ENCODE measurements at regions not wholly inside any gene's neighbourhood (a gene's known extent, or its start where the extent isn't known, plus 50 kb on each side); places are given as distances from the start of the nearest gene placed in this dataset.

DNA sequence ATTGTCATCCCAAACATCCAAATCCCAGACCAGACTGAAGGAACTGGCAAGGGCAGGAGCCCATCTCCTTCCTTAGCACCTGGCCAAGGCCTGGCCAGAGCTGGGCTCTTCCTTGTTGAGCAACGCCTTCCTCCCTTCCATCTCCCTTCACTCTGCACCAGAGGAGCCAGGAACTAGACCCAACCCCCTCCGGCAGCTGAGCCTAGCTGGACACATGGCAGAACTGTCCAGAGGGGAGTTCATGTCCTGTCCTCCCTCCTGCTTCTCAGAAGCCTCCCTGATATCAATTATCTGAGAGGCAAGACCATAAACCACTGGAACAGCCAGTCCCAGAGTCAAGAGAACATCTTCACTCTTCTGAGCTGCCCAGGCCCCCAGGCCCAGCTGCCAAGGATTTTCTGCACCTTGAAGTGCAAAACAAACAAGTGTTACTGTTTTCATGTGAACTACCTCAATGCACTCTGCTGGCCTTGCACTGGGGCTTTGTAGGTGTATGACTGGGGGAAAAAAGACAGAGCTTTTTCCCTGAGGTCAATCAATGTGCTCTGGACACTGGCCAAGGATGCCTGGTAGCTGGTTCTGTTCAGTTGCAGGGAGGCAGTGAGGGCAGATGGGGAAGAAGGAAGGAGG lies 104.5 kb upstream of the KCNK12 start:
- peaks cover 0 to 1% (median 0%) of the 10 kb centered on the region in 3 donors for H3K4me1 Mint-ChIP-seq
- no peaks in the 10 kb centered on the region for H3K36me3 Mint-ChIP-seq
- H3K27me3 Mint-ChIP-seq = no peaks in the 10 kb centered on the region
- H3K27ac Mint-ChIP-seq = no peak overlapping the region
- no peaks in the 10 kb centered on the region for H3K9me3 Mint-ChIP-seq
- no peak overlapping the region for H3K4me3 Mint-ChIP-seq

DNA sequence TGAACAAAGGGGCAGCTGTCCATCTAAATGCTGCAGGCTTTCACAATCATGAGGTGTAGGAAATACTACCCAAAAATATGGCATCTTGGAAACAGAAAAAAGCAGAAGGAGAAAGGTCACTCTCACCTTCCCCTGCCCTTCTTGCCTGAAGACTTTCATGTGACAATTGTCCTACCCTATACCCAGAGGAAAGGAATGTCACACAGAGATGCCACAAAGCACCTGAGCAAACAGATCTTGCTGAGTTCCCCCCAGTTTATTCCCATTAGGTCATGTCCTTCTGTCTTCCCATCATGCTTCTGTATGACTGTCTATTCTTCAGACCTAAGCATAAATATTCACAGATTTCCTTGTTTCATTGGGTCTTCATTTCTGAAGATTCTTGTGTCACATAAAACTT lies 95.5 kb upstream of the KCNK12 start:
- H3K4me1 Mint-ChIP-seq = peaks cover 10 to 17% (median 11%) of the 10 kb centered on the region in 3 donors
- H3K27ac Mint-ChIP-seq = no peak overlapping the region
- no peak overlapping the region for H3K4me3 Mint-ChIP-seq
- no peaks in the 10 kb centered on the region for H3K27me3 Mint-ChIP-seq
- no peaks in the 10 kb centered on the region for H3K9me3 Mint-ChIP-seq
- H3K36me3 Mint-ChIP-seq = no peaks in the 10 kb centered on the region

DNA sequence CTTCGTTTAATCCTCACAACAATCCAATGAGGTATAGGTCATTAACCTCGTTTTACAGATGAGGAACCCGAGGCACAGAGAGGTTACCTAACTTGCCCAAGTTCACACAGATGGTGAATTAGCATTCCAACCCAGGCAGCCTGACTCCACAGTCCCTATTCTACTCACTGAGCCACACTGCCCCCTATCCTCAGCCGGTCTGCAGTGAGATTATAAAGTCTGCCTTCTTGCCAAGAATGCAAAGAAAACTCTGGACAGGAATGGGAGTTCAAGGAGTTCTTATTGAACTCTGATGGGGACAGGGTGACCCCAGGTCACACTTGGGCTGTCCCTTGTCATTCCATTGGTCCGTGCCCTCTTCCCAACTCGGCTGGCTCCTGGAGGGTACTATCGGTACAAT lies 94.0 kb upstream of the KCNK12 start:
- no peaks in the 10 kb centered on the region for H3K9me3 Mint-ChIP-seq
- H3K4me1 Mint-ChIP-seq = peaks cover 15 to 22% (median 16%) of the 10 kb centered on the region in 3 donors
- H3K4me3 Mint-ChIP-seq = no peak overlapping the region
- no peak overlapping the region for H3K27ac Mint-ChIP-seq
- H3K27me3 Mint-ChIP-seq = no peaks in the 10 kb centered on the region
- no peaks in the 10 kb centered on the region for H3K36me3 Mint-ChIP-seq

DNA sequence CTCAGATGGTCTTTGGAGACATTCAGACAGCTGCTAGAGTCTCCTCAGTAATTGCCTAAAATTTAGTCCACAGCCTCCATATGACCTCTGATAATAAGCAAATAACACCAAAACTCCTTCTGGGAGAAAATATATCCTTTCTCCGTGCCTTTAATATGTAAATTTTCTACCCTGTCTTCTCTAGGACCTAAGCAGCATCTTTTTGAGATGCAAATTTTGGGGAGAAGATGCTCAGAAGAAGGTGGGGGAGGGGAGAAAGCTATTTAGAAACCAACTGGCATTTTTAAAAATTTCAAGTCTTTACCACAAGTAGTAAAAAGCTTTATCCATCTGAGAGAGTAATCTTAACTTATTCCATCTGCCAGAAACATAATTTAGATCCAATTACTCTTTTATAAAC lies 91.8 kb upstream of the KCNK12 start:
- Mint-ChIP-seq H3K27me3 (no peaks in the 10 kb centered on the region), H3K4me1 (peaks cover 32 to 36% (median 32%) of the 10 kb centered on the region in 3 donors), H3K27ac (peak overlapping the region in 1 of 3 donors; percentile 67), H3K4me3 (peak overlapping the region in 1 of 4 donors; percentile 51), H3K9me3 (no peaks in the 10 kb centered on the region), H3K36me3 (no peaks in the 10 kb centered on the region)

DNA sequence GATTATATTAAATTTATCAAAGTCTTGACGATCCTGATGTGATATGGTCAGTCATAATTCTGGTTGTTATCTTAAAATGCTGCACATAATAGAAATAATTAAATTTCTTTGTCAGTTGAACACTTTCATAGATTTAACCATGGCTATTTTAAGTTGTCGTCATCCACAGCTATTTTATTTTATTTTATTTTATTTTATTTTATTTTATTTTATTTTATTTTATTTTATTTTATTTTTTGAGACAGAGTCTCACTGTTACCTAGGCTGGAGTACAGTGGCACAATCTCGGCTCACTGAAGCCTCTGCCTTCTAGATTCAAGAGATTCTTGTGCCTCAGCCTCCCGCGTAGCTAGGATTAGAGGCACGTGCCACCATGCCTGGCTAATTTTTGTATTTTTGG lies 90.5 kb upstream of the KCNK12 start:
- H3K4me3 Mint-ChIP-seq = no peak overlapping the region
- H3K9me3 Mint-ChIP-seq = no peaks in the 10 kb centered on the region
- peaks cover 39 to 43% (median 40%) of the 10 kb centered on the region in 3 donors for H3K4me1 Mint-ChIP-seq
- H3K27me3 Mint-ChIP-seq = no peaks in the 10 kb centered on the region
- no peak overlapping the region for H3K27ac Mint-ChIP-seq
- no peaks in the 10 kb centered on the region for H3K36me3 Mint-ChIP-seq

DNA sequence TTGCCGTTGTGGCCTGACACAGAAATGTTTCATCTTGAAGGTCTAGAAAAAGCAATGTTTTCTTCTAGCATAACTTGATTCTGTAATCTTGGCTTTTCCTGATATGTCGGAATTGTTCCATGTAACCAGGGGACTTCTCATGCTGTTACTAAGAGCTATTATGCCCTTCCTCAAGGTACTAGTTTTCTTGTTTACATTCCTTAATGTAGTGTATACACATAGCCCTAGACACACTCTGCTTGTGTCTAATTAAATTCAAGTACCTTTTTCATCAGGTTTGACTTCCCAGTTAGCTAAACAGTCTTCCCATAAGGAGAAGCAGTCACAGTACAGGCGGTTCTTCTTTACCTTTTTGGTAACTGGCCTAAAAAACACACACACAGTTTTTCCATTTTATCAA lies 89.4 kb upstream of the KCNK12 start:
- Mint-ChIP-seq H3K27ac (no peak overlapping the region), H3K4me1 (peaks cover 48 to 53% (median 50%) of the 10 kb centered on the region in 3 donors), H3K4me3 (no peak overlapping the region), H3K36me3 (no peaks in the 10 kb centered on the region), H3K27me3 (no peaks in the 10 kb centered on the region), H3K9me3 (no peaks in the 10 kb centered on the region)

DNA sequence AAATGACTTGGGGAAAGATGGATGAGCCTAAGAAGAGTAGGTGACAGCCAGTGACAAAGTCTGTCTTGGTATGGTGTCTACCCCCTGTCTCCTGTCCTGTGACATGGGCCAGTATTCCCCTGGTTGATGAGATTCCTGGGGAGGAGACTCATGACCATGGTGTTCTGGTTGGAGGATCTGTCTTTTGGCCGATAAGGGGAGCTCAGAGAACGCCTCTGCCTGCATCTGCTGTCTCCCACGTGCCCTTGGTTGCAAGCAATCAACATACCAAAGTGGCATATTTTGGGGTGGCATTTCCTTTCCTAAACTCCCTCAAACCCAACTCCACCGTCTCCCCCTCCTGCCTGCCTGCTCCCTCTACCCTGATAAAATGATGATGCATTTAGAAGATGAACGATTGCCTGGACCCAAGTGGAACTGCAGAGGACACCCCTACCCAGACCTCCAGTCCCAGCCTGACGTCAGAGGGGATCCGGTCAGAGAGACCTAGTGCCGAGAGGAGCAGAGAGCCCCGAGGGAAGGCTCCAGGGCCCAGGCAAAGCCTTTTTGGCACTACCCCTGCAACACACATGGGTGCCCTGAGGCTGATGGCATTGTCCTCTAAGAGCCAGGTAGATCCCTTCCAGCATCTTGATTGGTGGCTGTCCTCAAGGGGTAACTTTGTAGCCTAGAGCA lies 88.0 kb upstream of the KCNK12 start:
- no peaks in the 10 kb centered on the region for H3K27me3 Mint-ChIP-seq
- no peaks in the 10 kb centered on the region for H3K9me3 Mint-ChIP-seq
- peak overlapping the region in 2 of 4 donors; percentile 56 to 63 for H3K4me3 Mint-ChIP-seq
- peaks cover 62 to 63% (median 62%) of the 10 kb centered on the region in 3 donors for H3K4me1 Mint-ChIP-seq
- peak overlapping the region in 2 of 3 donors; percentile 20 to 44 for H3K27ac Mint-ChIP-seq
- no peaks in the 10 kb centered on the region for H3K36me3 Mint-ChIP-seq

DNA sequence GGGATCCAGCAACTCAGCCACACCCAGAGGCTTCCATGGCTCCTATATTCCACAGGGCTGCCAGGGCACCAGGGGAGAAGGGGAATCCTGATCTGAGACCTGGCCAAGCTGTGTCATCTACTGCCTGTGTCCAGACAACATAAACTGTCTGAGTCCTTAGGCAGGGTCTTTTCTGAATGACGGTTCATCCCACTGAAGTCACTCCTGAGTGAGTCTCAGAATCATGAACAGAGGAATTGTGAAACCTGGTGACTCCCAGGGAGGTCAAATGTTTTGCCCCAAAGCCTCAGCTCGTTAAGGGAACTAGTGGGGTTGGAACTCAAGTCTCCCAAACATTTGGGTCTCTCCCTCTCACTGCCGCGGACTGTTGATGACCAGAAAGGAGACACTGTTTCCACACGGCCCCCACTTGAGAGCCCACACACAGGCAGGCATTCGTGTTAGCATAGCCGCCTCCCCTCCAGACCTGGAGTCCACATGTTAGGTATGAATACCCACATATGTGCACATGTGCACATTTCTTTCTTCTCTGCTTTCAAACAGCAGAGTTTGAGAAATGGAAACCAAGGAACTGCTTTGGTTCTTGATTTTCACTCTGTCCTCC lies 87.2 kb upstream of the KCNK12 start:
- Mint-ChIP-seq H3K4me3 (peak overlapping the region in 2 of 4 donors; percentile 45 to 63), H3K27me3 (no peaks in the 10 kb centered on the region), H3K4me1 (peaks cover 59 to 63% (median 61%) of the 10 kb centered on the region in 3 donors), H3K36me3 (no peaks in the 10 kb centered on the region), H3K9me3 (no peaks in the 10 kb centered on the region), H3K27ac (peak overlapping the region in 1 of 3 donors; percentile 54)

DNA sequence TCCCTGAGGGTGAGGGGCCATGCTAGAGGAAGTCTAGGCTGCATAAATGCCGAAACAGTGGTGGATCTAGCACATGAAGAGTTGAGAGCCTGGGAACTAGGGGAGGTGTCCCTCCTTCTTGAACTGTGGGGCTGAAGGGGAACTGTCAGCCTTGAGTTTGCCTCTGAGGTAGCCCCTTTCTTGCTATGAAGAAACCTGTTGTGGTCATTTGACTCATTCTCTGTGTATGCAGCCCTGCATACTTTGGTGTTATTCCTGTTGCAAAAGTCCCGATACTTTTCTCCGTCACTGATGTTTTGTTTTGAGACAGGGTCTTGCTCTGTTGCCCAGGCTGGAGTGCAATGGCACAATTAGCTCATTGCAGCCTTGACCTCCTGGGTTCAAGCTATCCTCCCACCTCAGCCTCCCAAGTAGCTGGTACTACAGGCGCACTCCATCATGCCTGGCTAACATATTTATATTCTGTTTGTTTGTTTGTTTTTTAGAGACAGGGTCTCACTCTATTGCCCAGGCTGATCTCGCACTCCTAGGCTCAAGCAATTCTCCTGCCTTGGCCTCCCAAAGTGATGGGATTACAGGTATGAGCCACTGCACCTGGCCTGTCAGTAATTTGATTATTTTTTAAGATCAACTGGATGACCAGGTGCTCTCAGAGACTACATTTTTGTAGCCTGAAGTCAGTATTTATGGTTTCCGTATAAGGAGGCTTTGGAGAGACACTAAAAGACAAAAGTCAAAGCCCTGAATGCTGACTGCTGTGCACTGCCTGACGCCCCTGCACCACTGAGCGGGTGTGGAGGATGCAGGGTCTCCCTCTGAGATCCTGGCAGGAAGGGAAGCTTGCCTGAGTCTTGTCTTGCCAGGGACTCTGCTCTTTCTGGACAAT lies 86.2 kb upstream of the KCNK12 start:
- Mint-ChIP-seq H3K9me3 (no peaks in the 10 kb centered on the region), H3K4me3 (peak overlapping the region in 1 of 4 donors; percentile 18), H3K36me3 (no peaks in the 10 kb centered on the region), H3K27me3 (peaks cover 4% of the 10 kb centered on the region), H3K27ac (peak overlapping the region in 1 of 3 donors; percentile 67), H3K4me1 (peaks cover 51 to 58% (median 53%) of the 10 kb centered on the region in 3 donors)

DNA sequence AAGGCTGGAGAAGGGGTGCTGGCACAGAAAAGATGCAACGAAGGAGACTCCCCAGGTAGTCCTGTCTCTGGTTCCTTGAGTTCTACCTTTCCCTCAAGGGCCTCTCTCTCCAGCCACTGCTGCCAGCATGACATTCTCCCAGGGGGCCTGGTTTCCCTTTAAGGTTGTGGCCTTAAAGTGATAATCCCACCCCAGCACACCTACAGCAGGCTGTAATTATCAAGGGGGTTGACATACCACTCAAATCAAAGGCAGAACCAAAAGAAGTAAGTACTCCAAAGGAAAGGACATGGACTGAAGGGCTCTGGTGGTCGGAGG lies 84.7 kb upstream of the KCNK12 start:
- H3K36me3 Mint-ChIP-seq = no peaks in the 10 kb centered on the region
- peak overlapping the region in 2 of 4 donors; percentile 45 to 70 for H3K4me3 Mint-ChIP-seq
- H3K9me3 Mint-ChIP-seq = no peaks in the 10 kb centered on the region
- H3K4me1 Mint-ChIP-seq = peaks cover 51 to 58% (median 53%) of the 10 kb centered on the region in 3 donors
- H3K27me3 Mint-ChIP-seq = peaks cover 5% of the 10 kb centered on the region
- peak overlapping the region in 2 of 3 donors; percentile 2 to 13 for H3K27ac Mint-ChIP-seq

DNA sequence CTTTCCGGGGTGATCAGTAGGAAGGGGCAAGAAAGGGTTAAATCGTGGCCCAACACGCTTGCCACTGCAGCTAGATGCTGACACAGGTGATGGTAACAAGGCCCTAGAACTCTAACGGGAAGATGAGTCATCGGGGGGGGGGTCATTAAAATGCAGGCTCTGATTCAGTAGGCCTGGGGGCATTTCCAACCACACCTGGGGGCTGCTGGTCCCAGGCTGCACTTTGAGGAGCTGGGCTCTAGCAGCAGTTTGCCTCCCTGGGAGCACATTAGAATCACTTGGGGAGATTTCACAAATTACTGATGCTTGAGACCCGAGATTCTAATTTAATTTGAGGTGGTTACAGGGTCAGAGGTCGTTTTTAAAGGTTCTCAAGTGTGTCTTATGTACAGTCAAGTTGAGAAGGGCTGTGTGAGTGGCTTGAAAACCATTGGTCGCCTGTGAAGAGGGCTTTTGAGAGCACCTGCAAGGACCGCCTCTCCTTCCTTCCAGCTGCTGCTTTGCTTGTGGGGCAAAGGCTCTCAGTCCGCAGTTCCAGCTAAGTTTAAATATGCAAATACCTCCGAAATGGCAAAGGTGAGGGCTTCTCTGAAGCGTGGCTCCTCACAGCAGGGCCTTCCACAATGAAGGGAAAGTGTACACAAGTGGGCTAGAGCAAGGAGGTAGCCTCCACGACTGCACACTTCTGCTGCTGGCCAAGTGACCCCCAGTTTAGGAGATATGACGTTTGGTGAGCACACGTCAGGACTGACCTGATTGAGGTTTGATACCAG lies 84.2 kb upstream of the KCNK12 start:
- peak overlapping the region; percentile 13 to 60 (median 40) for H3K27ac Mint-ChIP-seq
- H3K36me3 Mint-ChIP-seq = no peaks in the 10 kb centered on the region
- H3K4me3 Mint-ChIP-seq = peak overlapping the region in 2 of 4 donors; percentile 45 to 70
- H3K4me1 Mint-ChIP-seq = peaks cover 47 to 55% (median 49%) of the 10 kb centered on the region in 3 donors
- no peaks in the 10 kb centered on the region for H3K9me3 Mint-ChIP-seq
- peaks cover 5% of the 10 kb centered on the region for H3K27me3 Mint-ChIP-seq

DNA sequence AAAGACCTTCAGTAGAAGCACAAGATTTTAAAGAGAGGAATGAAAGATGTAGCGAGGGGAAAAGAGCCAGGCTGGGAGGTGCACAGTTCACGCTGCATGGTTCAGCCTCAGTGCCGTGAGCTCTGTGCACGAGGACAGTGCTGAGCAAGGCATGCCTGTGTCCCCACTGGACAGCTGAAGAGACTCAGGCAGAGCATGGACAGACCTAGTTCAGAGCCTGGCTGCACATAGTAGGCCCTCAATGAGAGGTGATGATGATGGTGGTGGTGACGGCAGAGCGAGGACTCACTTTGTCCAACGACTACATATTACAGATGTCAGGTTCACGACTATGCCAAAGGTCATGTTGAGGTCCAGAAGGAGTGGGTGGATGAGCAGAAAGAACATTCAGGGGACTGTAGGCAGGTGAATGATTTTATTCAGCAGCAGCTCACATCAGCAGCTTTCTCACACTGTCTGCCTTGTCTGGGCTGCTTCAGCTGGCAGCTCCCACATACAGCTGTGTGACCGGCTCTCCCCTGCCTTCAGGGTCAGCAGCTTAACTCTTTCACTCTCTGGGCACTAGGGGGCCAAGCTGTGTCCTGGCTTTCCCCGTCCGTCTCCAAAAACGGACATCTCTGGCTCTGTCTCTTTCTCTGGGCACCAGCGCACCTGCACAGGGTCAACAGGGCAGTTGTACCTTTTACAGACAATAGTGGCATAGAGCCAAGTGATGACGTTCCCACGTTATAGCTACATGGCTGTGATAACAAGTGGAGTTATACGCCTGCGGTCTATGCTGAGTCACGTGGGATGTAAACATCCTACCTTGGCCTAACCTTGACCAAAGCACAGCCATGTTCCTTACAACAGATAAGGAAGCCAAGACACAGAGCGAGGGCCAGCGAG lies 83.4 kb upstream of the KCNK12 start:
- H3K27ac Mint-ChIP-seq = peak overlapping the region; percentile 13 to 60 (median 40)
- H3K27me3 Mint-ChIP-seq = peaks cover 5% of the 10 kb centered on the region

DNA sequence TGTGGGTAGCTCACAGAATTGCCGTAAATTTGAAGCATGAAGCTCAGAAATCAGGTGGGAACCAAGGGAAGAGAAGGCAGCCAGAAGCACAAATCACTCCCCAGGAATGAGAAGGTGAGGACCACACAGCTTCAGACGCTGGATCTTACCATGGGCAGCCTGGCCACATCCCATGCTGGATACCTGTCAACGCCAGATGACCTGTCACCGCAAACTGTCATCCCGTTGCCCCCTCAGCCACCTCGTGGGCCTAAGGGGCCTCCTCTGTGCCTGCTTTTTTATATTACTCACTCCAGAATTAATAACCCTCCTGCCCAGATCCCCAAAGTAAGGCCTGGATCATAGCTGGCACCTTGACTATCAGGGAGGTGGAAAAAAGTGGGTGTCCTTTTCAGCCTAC lies 82.3 kb upstream of the KCNK12 start:
- no peak overlapping the region for H3K4me3 Mint-ChIP-seq
- no peak overlapping the region for H3K27ac Mint-ChIP-seq
- peaks cover 5% of the 10 kb centered on the region for H3K27me3 Mint-ChIP-seq
- no peaks in the 10 kb centered on the region for H3K36me3 Mint-ChIP-seq
- H3K9me3 Mint-ChIP-seq = no peaks in the 10 kb centered on the region
- H3K4me1 Mint-ChIP-seq = peaks cover 33 to 39% (median 35%) of the 10 kb centered on the region in 3 donors

More for the DNA sequence above, 83.4 kb upstream of the KCNK12 start:
- Mint-ChIP-seq H3K4me3 (peak overlapping the region in 2 of 4 donors; percentile 45 to 70), H3K4me1 (peaks cover 39 to 50% (median 44%) of the 10 kb centered on the region in 3 donors), H3K36me3 (no peaks in the 10 kb centered on the region), H3K9me3 (no peaks in the 10 kb centered on the region)
